Smooth muscle cell (in vitro differentiated cells): ENCODE measurements at regions not wholly inside any gene's neighbourhood (a gene's known extent, or its start where the extent isn't known, plus 50 kb on each side); places are given as distances from the start of the nearest gene placed in this dataset.

Experiments
- DNase-seq: peaks from one replicate; lab custom pipeline; 2025; ENCODE audit not compliant: unreplicated experiment; lab: John Stamatoyannopoulos, UW
- H2AFZ ChIP-seq: fragments of 200-600 bp; sonication (generic); 2 replicates; pipeline ENCODE4 v1.6.0; 2016; ENCODE audit warnings: antibody characterized with exemption, low read depth, mild to moderate bottlenecking
- H3F3A ChIP-seq: fragments of 200-600 bp; sonication (generic); 2 replicates; pipeline ENCODE4 v1.6.0; 2017; ENCODE audit warnings: antibody characterized with exemption, low read depth
- H3K27ac ChIP-seq: fragments of 200-600 bp; sonication (generic); 2 replicates; pipeline ENCODE4 v1.5.1; 2016; ENCODE audit warnings: low read depth, mild to moderate bottlenecking
- H3K27me3 ChIP-seq: fragments of 200-600 bp; sonication (generic); 2 replicates; pipeline ENCODE4 v1.6.1; 2016; ENCODE audit warnings: low read depth, mild to moderate bottlenecking
- H3K36me3 ChIP-seq: fragments of 200-600 bp; sonication (generic); 2 replicates; pipeline ENCODE4 v1.5.1; 2016; ENCODE audit warnings: low read depth
- H3K4me1 ChIP-seq: fragments of 200-600 bp; sonication (generic); 2 replicates; pipeline ENCODE4 v1.5.1; 2016; ENCODE audit warnings: low read depth
- H3K4me2 ChIP-seq: fragments of 200-600 bp; sonication (generic); 2 replicates; pipeline ENCODE4 v1.6.0; 2016; ENCODE audit warnings: mild to moderate bottlenecking
- H3K4me3 ChIP-seq: fragments of 200-600 bp; sonication (generic); 2 replicates; pipeline ENCODE4 v1.5.1; 2016; ENCODE audit warnings: mild to moderate bottlenecking
- H3K79me2 ChIP-seq: fragments of 200-600 bp; sonication (generic); 2 replicates; pipeline ENCODE4 v1.6.0; 2016; ENCODE audit warnings: low read depth, mild to moderate bottlenecking
- H3K9ac ChIP-seq: fragments of 200-600 bp; sonication (generic); 2 replicates; pipeline ENCODE4 v1.6.0; 2016; ENCODE audit warnings: low read depth
- H3K9me3 ChIP-seq: fragments of 200-600 bp; sonication (generic); replicated peaks from 2 replicates; pipeline ENCODE4 v1.5.1; 2016; ENCODE audit warnings: low read depth
- H4K20me1 ChIP-seq: fragments of 200-600 bp; sonication (generic); 2 replicates; pipeline ENCODE4 v1.6.0; 2016; ENCODE audit warnings: low read depth
- WGBS: methylation state at CpG from one replicate; pipeline ENCODE4 v1.1.7; 2016; ENCODE audit warnings: low lambda C conversion rate; 5-methylcytosine and 5-hydroxymethylcytosine counted together
- TF ChIP-seq, protein P1 (sequence below): fragments of 200-600 bp; sonication (generic); IDR thresholded peaks from 2 replicates; pipeline ENCODE4 v1.5.1; 2017; ENCODE audit warnings: borderline replicate concordance, mild to moderate bottlenecking, antibody characterized with exemption; ENCODE audit not compliant: insufficient read depth, poor library complexity, severe bottlenecking

DNA sequence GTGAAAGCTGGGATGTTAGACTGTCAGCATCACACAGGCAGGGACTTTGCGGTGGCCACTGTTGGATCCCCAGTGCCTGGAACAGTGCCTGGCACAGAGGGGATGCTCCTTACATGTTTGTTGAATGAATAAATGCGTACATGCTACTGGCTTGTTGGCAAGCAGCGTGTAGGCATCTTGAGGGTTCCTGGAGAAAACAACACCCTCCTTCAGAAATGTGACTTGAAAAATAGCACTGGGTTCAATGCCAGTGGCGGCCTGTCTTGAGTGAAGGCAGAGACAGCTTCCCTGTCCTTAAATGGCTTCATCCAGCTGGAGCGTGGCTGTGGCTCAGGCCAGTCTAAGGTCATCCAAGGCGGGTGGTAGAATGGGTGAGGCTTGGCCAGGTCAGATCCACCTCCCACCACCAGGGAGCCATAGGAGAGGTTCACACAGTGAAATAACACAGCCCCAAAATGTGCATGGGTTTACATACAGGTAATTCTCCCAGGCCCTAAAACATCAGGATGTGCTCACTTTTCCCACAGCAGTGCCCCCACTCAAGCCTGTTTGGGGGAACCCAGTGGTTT lies 171.4 kb downstream of the PHETA1 start:
- DNase-seq: no peak
- Histone ChIP-seq H3K79me2 (no peaks in the 10 kb centered on the region), H3K4me3 (no peak overlapping the region), H2AFZ (no peak overlapping the region), H3K4me1 (no peaks in the 10 kb centered on the region), H3K27me3 (peaks cover 18% of the 10 kb centered on the region), H4K20me1 (no peaks in the 10 kb centered on the region), H3K4me2 (no peak overlapping the region), H3K9ac (no peak overlapping the region), H3K9me3 (no peaks in the 10 kb centered on the region), H3F3A (no peaks in the 10 kb centered on the region), H3K27ac (no peak overlapping the region), H3K36me3 (no peaks in the 10 kb centered on the region)
- TF ChIP-seq, protein P1, sequence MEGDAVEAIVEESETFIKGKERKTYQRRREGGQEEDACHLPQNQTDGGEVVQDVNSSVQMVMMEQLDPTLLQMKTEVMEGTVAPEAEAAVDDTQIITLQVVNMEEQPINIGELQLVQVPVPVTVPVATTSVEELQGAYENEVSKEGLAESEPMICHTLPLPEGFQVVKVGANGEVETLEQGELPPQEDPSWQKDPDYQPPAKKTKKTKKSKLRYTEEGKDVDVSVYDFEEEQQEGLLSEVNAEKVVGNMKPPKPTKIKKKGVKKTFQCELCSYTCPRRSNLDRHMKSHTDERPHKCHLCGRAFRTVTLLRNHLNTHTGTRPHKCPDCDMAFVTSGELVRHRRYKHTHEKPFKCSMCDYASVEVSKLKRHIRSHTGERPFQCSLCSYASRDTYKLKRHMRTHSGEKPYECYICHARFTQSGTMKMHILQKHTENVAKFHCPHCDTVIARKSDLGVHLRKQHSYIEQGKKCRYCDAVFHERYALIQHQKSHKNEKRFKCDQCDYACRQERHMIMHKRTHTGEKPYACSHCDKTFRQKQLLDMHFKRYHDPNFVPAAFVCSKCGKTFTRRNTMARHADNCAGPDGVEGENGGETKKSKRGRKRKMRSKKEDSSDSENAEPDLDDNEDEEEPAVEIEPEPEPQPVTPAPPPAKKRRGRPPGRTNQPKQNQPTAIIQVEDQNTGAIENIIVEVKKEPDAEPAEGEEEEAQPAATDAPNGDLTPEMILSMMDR: no peak
- WGBS: 96% methylated on average over 6 of the region's 6 CpGs

DNA sequence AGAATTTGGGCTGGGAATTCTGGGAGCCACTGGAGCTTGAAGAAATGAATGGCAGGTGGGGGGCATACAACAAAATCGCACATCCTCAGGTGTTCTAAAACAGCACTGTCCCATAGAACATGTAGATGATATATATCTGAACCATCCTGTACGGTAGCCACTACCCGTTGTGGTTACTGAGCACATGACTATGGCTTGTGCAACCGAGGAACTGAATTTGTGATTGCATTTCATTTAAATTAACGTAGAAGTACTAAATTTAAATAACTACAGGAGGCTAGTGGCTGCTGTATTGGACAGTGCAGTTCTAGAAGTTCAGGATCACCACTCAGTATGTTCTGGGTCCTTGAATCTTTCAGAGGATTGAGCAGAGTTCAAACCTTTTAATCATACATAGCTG lies 172.4 kb downstream of the PHETA1 start:
- no peaks in the 10 kb centered on the region for H3K36me3 ChIP-seq
- no peak overlapping the region for H3K4me3 ChIP-seq
- H4K20me1 ChIP-seq: no peaks in the 10 kb centered on the region
- H3K4me1 ChIP-seq: no peaks in the 10 kb centered on the region
- no peaks in the 10 kb centered on the region for H3K79me2 ChIP-seq
- no peak overlapping the region for H3K27ac ChIP-seq
- H3K9me3 ChIP-seq: no peaks in the 10 kb centered on the region
- no peak overlapping the region for H2AFZ ChIP-seq
- WGBS: 93% methylated on average over 5 of the region's 5 CpGs
- peaks cover 18% of the 10 kb centered on the region for H3K27me3 ChIP-seq
- no peak overlapping the region for H3K4me2 ChIP-seq
- no peak for DNase-seq
- no peaks in the 10 kb centered on the region for H3F3A ChIP-seq
- TF ChIP-seq, protein P1: no peak
- H3K9ac ChIP-seq: no peak overlapping the region

DNA sequence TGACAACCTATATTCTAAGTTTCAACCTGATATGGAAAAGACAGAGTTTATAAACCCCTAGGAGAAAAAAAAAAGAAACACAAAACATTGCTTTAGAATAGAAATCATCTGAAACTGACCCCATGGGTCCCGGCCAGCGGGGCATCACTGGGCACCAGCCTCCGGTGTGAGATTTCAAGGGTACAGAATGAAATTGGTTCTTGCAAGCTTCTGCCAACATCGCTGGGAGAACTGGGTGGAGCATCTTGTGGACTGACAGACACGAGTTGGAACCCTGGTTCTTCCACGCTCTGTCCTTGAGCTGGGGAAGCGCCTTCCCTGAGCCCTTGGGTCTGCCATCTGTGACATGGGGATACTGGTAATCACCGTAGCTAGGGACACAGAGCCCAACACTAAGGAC lies 173.6 kb downstream of the PHETA1 start:
- Histone ChIP-seq H3F3A (no peaks in the 10 kb centered on the region), H3K4me3 (no peak overlapping the region)
- WGBS: 87% methylated on average over 8 of the region's 8 CpGs

DNA sequence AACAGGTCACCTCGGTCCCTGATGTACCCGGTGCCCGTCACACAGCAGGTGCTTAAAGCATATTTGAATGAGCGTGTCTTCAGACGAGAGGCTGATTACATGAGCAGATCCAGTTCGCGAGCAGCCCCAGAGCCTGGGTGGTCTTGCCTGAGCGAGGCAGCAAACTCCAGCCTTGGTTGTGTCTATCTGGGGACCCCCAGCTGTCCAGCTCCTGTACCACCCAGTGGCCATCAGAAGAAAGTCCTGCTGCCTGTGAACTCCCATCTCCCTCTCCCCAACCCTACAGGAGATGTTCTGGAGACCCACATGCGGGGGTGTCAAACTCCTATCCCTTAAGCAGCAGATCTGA lies 174.2 kb downstream of the PHETA1 start:
- no peak overlapping the region for H3K4me2 ChIP-seq
- 88% methylated on average over 8 of the region's 9 CpGs for WGBS
- no peaks in the 10 kb centered on the region for H3K9me3 ChIP-seq
- peaks cover 18% of the 10 kb centered on the region for H3K27me3 ChIP-seq
- H4K20me1 ChIP-seq: no peaks in the 10 kb centered on the region
- no peaks in the 10 kb centered on the region for H3K4me1 ChIP-seq
- H3K27ac ChIP-seq: no peak overlapping the region
- H3K79me2 ChIP-seq: no peaks in the 10 kb centered on the region
- no peak overlapping the region for H2AFZ ChIP-seq
- TF ChIP-seq, protein P1: no peak
- DNase-seq: no peak
- H3K4me3 ChIP-seq: no peak overlapping the region
- H3F3A ChIP-seq: no peaks in the 10 kb centered on the region
- no peak overlapping the region for H3K9ac ChIP-seq
- H3K36me3 ChIP-seq: no peaks in the 10 kb centered on the region

More for the DNA sequence above, 173.6 kb downstream of the PHETA1 start:
- no peaks in the 10 kb centered on the region for H3K36me3 ChIP-seq
- H3K27me3 ChIP-seq: peaks cover 18% of the 10 kb centered on the region
- H3K79me2 ChIP-seq: no peaks in the 10 kb centered on the region
- no peaks in the 10 kb centered on the region for H3K4me1 ChIP-seq
- H3K9me3 ChIP-seq: no peaks in the 10 kb centered on the region
- no peak overlapping the region for H3K4me2 ChIP-seq
- H3K27ac ChIP-seq: no peak overlapping the region
- no peak overlapping the region for H2AFZ ChIP-seq
- DNase-seq: no peak
- TF ChIP-seq, protein P1: no peak
- no peak overlapping the region for H3K9ac ChIP-seq
- H4K20me1 ChIP-seq: no peaks in the 10 kb centered on the region
